IMR-90 (cell line): ENCODE measurements at regions not wholly inside any gene's neighbourhood (a gene's known extent, or its start where the extent isn't known, plus 50 kb on each side); places are given as distances from the start of the nearest gene placed in this dataset.

Experiments
- ATAC-seq: fragments of 200-7000 bp; cut with Tn5 transposase; 2 replicates; pipeline ENCODE4 v1.9.1; 2020; ENCODE audit warnings: low read depth, mild to moderate bottlenecking, moderate library complexity
- BruUV-seq: library from RNA; stranded (reverse); fragments of 400-500 nt; replicated peaks from 2 replicates; lab custom pipeline; 2021; lab: Mats Ljungman, UMichigan
- CTCF ChIA-PET: fragments of 300-600 bp; formaldehyde crosslinking; extraction: SDS; loops from one replicate; lab custom pipeline; 2021; ENCODE audit warnings: antibody characterized with exemption; lab: Yijun Ruan, JAX
- POLR2A ChIA-PET: fragments of 300-600 bp; sonication (Branson Sonifier 250); formaldehyde crosslinking; loops from one replicate; lab custom pipeline; 2022; ENCODE audit warnings: antibody characterized with exemption; ENCODE audit not compliant: unreplicated experiment; lab: Charles Lee
- DNase-seq: peaks from one replicate; pipeline ENCODE4 v3.0.0; 2013
- H2AFZ ChIP-seq: replicated peaks from 2 replicates; pipeline ENCODE3; 2013; ENCODE audit warnings: low read length, mild to moderate bottlenecking; ENCODE audit not compliant: poor library complexity
- H2AK5ac ChIP-seq: 2 replicates; pipeline ENCODE4 v1.6.1; 2013; ENCODE audit warnings: low read depth, low read length, inconsistent platforms
- H2AK9ac ChIP-seq: replicated peaks from 2 replicates; pipeline ENCODE3; 2013; ENCODE audit warnings: mild to moderate bottlenecking, low read depth, low read length, moderate library complexity; ENCODE audit not compliant: poor library complexity
- H2BK120ac ChIP-seq: 2 replicates; pipeline ENCODE4 v1.6.1; 2013; ENCODE audit warnings: low read depth, low read length, inconsistent platforms
- H2BK15ac ChIP-seq: 3 replicates; pipeline ENCODE4 v1.6.1; 2013; ENCODE audit warnings: low read depth, low read length, inconsistent platforms
- H2BK20ac ChIP-seq: 2 replicates; pipeline ENCODE4 v1.6.1; 2013; ENCODE audit warnings: low read depth, mild to moderate bottlenecking, inconsistent platforms, low read length, moderate library complexity
- H2BK5ac ChIP-seq: 2 replicates; pipeline ENCODE4 v1.6.1; 2013; ENCODE audit warnings: mild to moderate bottlenecking, low read depth, low read length, inconsistent platforms; ENCODE audit not compliant: poor library complexity, severe bottlenecking
- H3K14ac ChIP-seq: replicated peaks from 2 replicates; pipeline ENCODE4 v1.6.1; 2013; ENCODE audit warnings: low read depth, low read length, inconsistent platforms
- H3K18ac ChIP-seq: 2 replicates; pipeline ENCODE4 v1.6.1; 2013; ENCODE audit warnings: low read depth, low read length, control low read depth
- H3K23ac ChIP-seq: 2 replicates; pipeline ENCODE4 v1.6.1; 2013; ENCODE audit warnings: low read depth, low read length, inconsistent platforms
- H3K27ac ChIP-seq: 2 replicates; pipeline ENCODE4 v1.5.1; 2013; ENCODE audit warnings: mild to moderate bottlenecking, control low read depth, low read length; ENCODE audit not compliant: insufficient read depth
- H3K27me3 ChIP-seq: 2 replicates; pipeline ENCODE4 v1.6.1; 2013; ENCODE audit warnings: low read length; ENCODE audit not compliant: control insufficient read depth, insufficient read depth
- H3K36me3 ChIP-seq: 2 replicates; pipeline ENCODE4 v1.6.1; 2013; ENCODE audit warnings: low read length, mixed read lengths; ENCODE audit not compliant: control insufficient read depth, insufficient read depth
- H3K4ac ChIP-seq: 2 replicates; pipeline ENCODE4 v1.6.1; 2013; ENCODE audit warnings: low read depth, low read length, inconsistent platforms
- H3K4me1 ChIP-seq: 2 replicates; pipeline ENCODE4 v1.6.1; 2013; ENCODE audit warnings: low read length, mixed read lengths; ENCODE audit not compliant: control insufficient read depth, insufficient read depth
- H3K4me2 ChIP-seq: 2 replicates; pipeline ENCODE4 v1.6.1; 2013; ENCODE audit warnings: low read depth, mild to moderate bottlenecking, control low read depth, low read length, moderate library complexity
- H3K4me3 ChIP-seq: 2 replicates; pipeline ENCODE4 v1.5.1; 2013; ENCODE audit warnings: low read depth, mild to moderate bottlenecking, control low read depth, low read length, moderate library complexity; ENCODE audit not compliant: insufficient read depth
- H3K56ac ChIP-seq: 2 replicates; pipeline ENCODE4 v1.6.1; 2013; ENCODE audit warnings: low read length, inconsistent platforms; ENCODE audit not compliant: insufficient read depth; ENCODE audit errors: extremely low read depth
- H3K79me1 ChIP-seq, 2 experiments: 2 replicates each; pipeline ENCODE4 v1.6.1; 2013; ENCODE audit warnings: low read length in 2 of 2, inconsistent platforms in 1 of 2, low read depth in 1 of 2
- H3K9ac ChIP-seq: 2 replicates; pipeline ENCODE4 v1.6.1; 2013; ENCODE audit warnings: low read depth, low read length, control low read depth
- H3K9me1 ChIP-seq: 2 replicates; pipeline ENCODE4 v1.6.1; 2013; ENCODE audit warnings: low read length, inconsistent platforms; ENCODE audit not compliant: insufficient read depth
- H3K9me3 ChIP-seq: 2 replicates; pipeline ENCODE4 v1.6.1; 2013; ENCODE audit warnings: low read length; ENCODE audit not compliant: control insufficient read depth, insufficient read depth
- H4K20me1 ChIP-seq: 2 replicates; pipeline ENCODE4 v1.6.1; 2013; ENCODE audit warnings: low read length, inconsistent platforms; ENCODE audit not compliant: insufficient read depth
- H4K5ac ChIP-seq: 2 replicates; pipeline ENCODE4 v1.6.1; 2013; ENCODE audit warnings: mild to moderate bottlenecking, low read depth, low read length, control low read depth
- H4K8ac ChIP-seq, 2 experiments: 2 replicates each; pipeline ENCODE4 v1.6.1; 2013; ENCODE audit warnings: low read depth in 2 of 2, low read length in 2 of 2, control low read depth in 1 of 2, inconsistent platforms in 1 of 2
- H4K91ac ChIP-seq: 2 replicates; pipeline ENCODE4 v1.6.1; 2013; ENCODE audit warnings: low read depth, low read length, inconsistent platforms; ENCODE audit not compliant: insufficient read depth
- NFE2L2 ChIP-seq: fragments of 150-350 bp; IDR thresholded peaks from 2 replicates; pipeline ENCODE4 v1.6.1; 2016; ENCODE audit warnings: low read depth, mild to moderate bottlenecking, low read length
- USF2 ChIP-seq: fragments of 150-350 bp; IDR thresholded peaks from 2 replicates; pipeline ENCODE4 v1.6.1; 2017; ENCODE audit warnings: mild to moderate bottlenecking, antibody characterized with exemption, low read length, low read depth
- WGBS, 2 experiments: methylation state at CpG; one replicate each; pipeline versions ENCODE4 v1.1.5 to v1.1.7; 2013; ENCODE audit warnings: missing lambda C conversion rate in 2 of 2; ENCODE audit not compliant: insufficient read length in 1 of 2; ENCODE audit errors: extremely low coverage in 2 of 2; 5-methylcytosine and 5-hydroxymethylcytosine counted together
- dilution Hi-C: fragments of 300-500 bp; cut with HindIII; formaldehyde crosslinking; loops from one replicate; pipeline ENCODE4 v1.14.3; 2018; ENCODE audit warnings: low sequenced_read_pairs; ENCODE audit not compliant: unreplicated experiment
- in situ Hi-C: fragments of 300-500 bp; cut with MboI; formaldehyde crosslinking; loops from 3 replicates; pipeline ENCODE4 v1.14.3; 2019; ENCODE audit warnings: low sequenced_read_pairs, inconsistent platforms, mixed read lengths
- intact Hi-C: fragments of 100-400 bp; cut with micrococcal nuclease; formaldehyde crosslinking; loops from 2 replicates; pipeline ENCODE4 v1.10.0; 2022

DNA sequence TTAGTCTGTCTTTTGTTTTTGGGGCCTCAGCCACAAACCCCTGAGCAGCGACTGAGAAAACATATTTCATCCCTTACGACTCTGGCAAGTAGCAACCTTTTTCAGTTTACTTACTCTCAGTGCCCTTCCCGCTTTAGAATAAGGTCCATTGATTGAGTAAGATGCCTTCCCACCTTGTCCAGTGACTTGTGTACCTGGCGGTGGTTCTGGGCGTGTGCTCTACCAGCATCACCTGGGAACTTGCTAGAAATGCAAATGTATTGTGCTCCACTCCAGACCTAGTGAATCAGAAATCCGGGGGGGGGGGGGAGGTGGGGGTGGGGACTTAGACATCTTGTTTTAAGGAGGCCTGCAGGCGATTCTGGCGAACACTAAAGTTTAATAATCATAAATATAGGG is 72.1 kb downstream of the S1PR1 start:
- POLR2A ChIA-PET = interaction anchor here (0.6 kb wide), 1 partner anchor 48 kb away, joined by 4 read pairs; no protein-coding TSS in a partner anchor
- Histone ChIP-seq H4K5ac (no peak overlapping the region), H3K27me3 (peaks cover 51% of the 10 kb centered on the region), H3K4me3 (no peak overlapping the region), H3K79me1 (no peaks in the 10 kb centered on the region), H3K27ac (no peak overlapping the region), H4K20me1 (no peaks in the 10 kb centered on the region), H3K4ac (no peak overlapping the region), H3K9me3 (no peaks in the 10 kb centered on the region), H3K23ac (no peak overlapping the region), H3K9ac (no peak overlapping the region), H3K36me3 (no peaks in the 10 kb centered on the region), H3K9me1 (no peaks in the 10 kb centered on the region), H3K14ac (no peak overlapping the region), H4K91ac (no peak overlapping the region), H2BK15ac (no peak overlapping the region), H2BK20ac (no peak overlapping the region), H2BK120ac (no peak overlapping the region), H3K4me1 (no peaks in the 10 kb centered on the region), H3K56ac (no peak overlapping the region), H3K18ac (no peak overlapping the region), H2AK5ac (no peak overlapping the region), H2BK5ac (no peak overlapping the region), H3K4me2 (no peak overlapping the region), H2AK9ac (no peak overlapping the region), H2AFZ (no peak overlapping the region), H4K8ac (no peak overlapping the region)
- intact Hi-C loops (loop anchor here (1.0 kb wide), 2 partner anchors 48 to 129 kb away; no protein-coding TSS in a partner anchor), dilution Hi-C loops (no loop called here), in situ Hi-C loops (no loop called here)
- ATAC-seq (no peak), DNase-seq (no peak)
- no TSS peak for BruUV-seq
- TF ChIP-seq USF2 (no peak), NFE2L2 (no peak)
- CTCF ChIA-PET = interaction anchor here (0.7 to 2.7 kb wide), 18 partner anchors 10 to 320 kb away, joined by 3 to 28 read pairs (median 4); no protein-coding TSS in a partner anchor
- WGBS, 2 experiments = 100% methylated on average over 1 of the region's 8 CpGs; no CpG with 5 or more reads in 1 of the 2 experiments
